OCI-LY3 (cell line): ENCODE measurements at regions not wholly inside any gene's neighbourhood (a gene's known extent, or its start where the extent isn't known, plus 50 kb on each side); places are given as distances from the start of the nearest gene placed in this dataset.

Source experiments
- H2AFZ ChIP-seq: fragments of 200-600, 300-600 bp; shearing (Covaris generic); 2 replicates; pipeline ENCODE4 v1.6.0; 2014; ENCODE audit warnings: antibody characterized with exemption, low read depth, low read length
- H3K27ac ChIP-seq: fragments of 200-600, 300-600 bp; sonication (generic); 2 replicates; pipeline ENCODE4 v1.5.1; 2014; ENCODE audit warnings: mild to moderate bottlenecking, low read length, moderate library complexity, mixed read lengths
- H3K27me3 ChIP-seq: fragments of 200-600, 300-600 bp; sonication (generic); 2 replicates; pipeline ENCODE4 v1.6.1; 2014; ENCODE audit warnings: low read depth, low read length, mixed read lengths
- H3K36me3 ChIP-seq: fragments of 200-600, 300-600 bp; sonication (generic); replicated peaks from 2 replicates; pipeline ENCODE3; 2014; ENCODE audit warnings: low read depth, low read length, mixed read lengths
- H3K4me1 ChIP-seq: fragments of 300-600, 200-600 bp; sonication (generic); 2 replicates; pipeline ENCODE4 v1.6.1; 2014; ENCODE audit warnings: low read length, mixed read lengths
- H3K4me2 ChIP-seq: fragments of 200-600, 300-600 bp; sonication (generic); 2 replicates; pipeline ENCODE4 v1.6.1; 2014; ENCODE audit warnings: low read length, mixed read lengths
- H3K4me3 ChIP-seq: fragments of 300-600, 200-600 bp; sonication (generic); 2 replicates; pipeline ENCODE4 v1.5.1; 2014; ENCODE audit warnings: antibody characterized with exemption, mild to moderate bottlenecking, low read length, moderate library complexity
- H3K79me2 ChIP-seq: fragments of 300-600, 200-600 bp; shearing (Covaris generic); 2 replicates; pipeline ENCODE4 v1.6.1; 2014; ENCODE audit warnings: mild to moderate bottlenecking, low read length, mixed read lengths
- H3K9ac ChIP-seq: fragments of 300-600, 200-600 bp; shearing (Covaris generic); 2 replicates; pipeline ENCODE4 v1.6.0; 2014; ENCODE audit warnings: mild to moderate bottlenecking, low read length, moderate library complexity
- H3K9me3 ChIP-seq: fragments of 200-600, 300-600 bp; shearing (Covaris generic); 2 replicates; pipeline ENCODE4 v1.6.1; 2014; ENCODE audit warnings: low read length, mixed read lengths; ENCODE audit not compliant: insufficient read depth
- H4K20me1 ChIP-seq: fragments of 200-600, 300-600 bp; sonication (generic); 2 replicates; pipeline ENCODE4 v1.6.1; 2016; ENCODE audit warnings: low read length, mixed read lengths; ENCODE audit not compliant: insufficient read depth
- CTCF ChIP-seq: fragments of 200-600, 300-600 bp; sonication (generic); IDR thresholded peaks from 2 replicates; pipeline ENCODE4 v1.5.1; 2014; ENCODE audit warnings: antibody characterized with exemption, low read length, low read depth
- EZH2phosphoT487 ChIP-seq: fragments of 200-600 bp; shearing (Covaris generic); IDR thresholded peaks from 2 replicates; pipeline ENCODE4 v1.6.1; 2018; ENCODE audit warnings: antibody characterized with exemption, mixed run types, low read depth

GRCh38 chr1:232576537-232576936 lies 53.4 kb downstream of the SIPA1L2 start:
- Histone ChIP-seq H3K27ac (no peak overlapping the region), H3K9ac (no peak overlapping the region), H3K36me3 (no peaks in the 10 kb centered on the region), H3K9me3 (no peaks in the 10 kb centered on the region), H3K4me2 (no peak overlapping the region), H2AFZ (no peak overlapping the region), H3K4me3 (no peak overlapping the region), H3K4me1 (no peaks in the 10 kb centered on the region), H3K79me2 (no peaks in the 10 kb centered on the region), H3K27me3 (no peaks in the 10 kb centered on the region; the same call in 1 of the 2 replicates), H4K20me1 (no peaks in the 10 kb centered on the region)
- TF ChIP-seq CTCF (no peak), EZH2phosphoT487 (no peak)

GRCh38 chr1:232575763-232576040 lies 54.2 kb downstream of the SIPA1L2 start:
- H3K4me2 ChIP-seq = no peak overlapping the region
- peaks cover 2% of the 10 kb centered on the region; the same call in 1 of the 2 replicates for H3K4me1 ChIP-seq
- TF ChIP-seq EZH2phosphoT487 = no peak
- TF ChIP-seq CTCF = no peak
- H3K36me3 ChIP-seq = no peaks in the 10 kb centered on the region
- H3K27me3 ChIP-seq = no peaks in the 10 kb centered on the region; the same call in 1 of the 2 replicates
- no peaks in the 10 kb centered on the region for H3K79me2 ChIP-seq
- H2AFZ ChIP-seq = no peak overlapping the region
- H3K27ac ChIP-seq = no peak overlapping the region
- H4K20me1 ChIP-seq = no peaks in the 10 kb centered on the region
- no peak overlapping the region for H3K9ac ChIP-seq
- H3K4me3 ChIP-seq = no peak overlapping the region
- H3K9me3 ChIP-seq = no peaks in the 10 kb centered on the region

GRCh38 chr1:232574889-232575762 lies 54.8 kb downstream of the SIPA1L2 start:
- no peaks in the 10 kb centered on the region for H4K20me1 ChIP-seq
- no peak overlapping the region for H3K27ac ChIP-seq
- H3K9me3 ChIP-seq = no peaks in the 10 kb centered on the region
- TF ChIP-seq CTCF (no peak), EZH2phosphoT487 (no peak)
- H3K27me3 ChIP-seq = no peaks in the 10 kb centered on the region; the same call in 1 of the 2 replicates
- no peak overlapping the region for H3K4me2 ChIP-seq
- H3K4me1 ChIP-seq = peaks cover 2% of the 10 kb centered on the region; the same call in 1 of the 2 replicates
- no peak overlapping the region for H3K4me3 ChIP-seq
- H2AFZ ChIP-seq = no peak overlapping the region
- no peaks in the 10 kb centered on the region for H3K36me3 ChIP-seq
- H3K9ac ChIP-seq = no peak overlapping the region
- H3K79me2 ChIP-seq = no peaks in the 10 kb centered on the region

- Histone ChIP-seq H3K4me1 (peaks cover 2% of the 10 kb centered on the region; the same call in 1 of the 2 replicates), H3K27ac (no peak overlapping the region), H3K4me3 (no peak overlapping the region), H3K4me2 (no peak overlapping the region), H3K9ac (no peak overlapping the region), H4K20me1 (no peaks in the 10 kb centered on the region), H3K27me3 (no peaks in the 10 kb centered on the region), H3K79me2 (no peaks in the 10 kb centered on the region), H3K9me3 (no peaks in the 10 kb centered on the region), H3K36me3 (no peaks in the 10 kb centered on the region), H2AFZ (no peak overlapping the region)
- TF ChIP-seq CTCF = no peak
- no peak for TF ChIP-seq EZH2phosphoT487
Observed at GRCh38 chr1:232574077-232574476, 55.9 kb downstream of the SIPA1L2 start.
